H1 (cell line): ENCODE measurements at regions not wholly inside any gene's neighbourhood (a gene's known extent, or its start where the extent isn't known, plus 50 kb on each side); places are given as distances from the start of the nearest gene placed in this dataset.

ENCODE experiments used
- KDM1A ChIP-seq: fragments of 200-600, 300-600 bp; sonication (generic); IDR thresholded peaks from 2 replicates; pipeline ENCODE4 v1.7.1; 2016; ENCODE audit warnings: mild to moderate bottlenecking, low read length, borderline replicate concordance
- NRF1 ChIP-seq: IDR thresholded peaks from 2 replicates; pipeline ENCODE4 v1.6.1; 2011; ENCODE audit warnings: mild to moderate bottlenecking, low read depth, low read length, improper control_type of control experiment
- RBBP5 ChIP-seq: IDR thresholded peaks from 2 replicates; pipeline ENCODE4 v1.7.1; 2012; ENCODE audit warnings: low read depth, mild to moderate bottlenecking, inconsistent platforms, low read length, moderate library complexity, borderline replicate concordance
- TEAD4 ChIP-seq: IDR thresholded peaks from 2 replicates; pipeline ENCODE4 v1.6.1; 2012; ENCODE audit warnings: low read depth, low read length, inconsistent platforms, mixed read lengths
- TF ChIP-seq, protein P1 (sequence below), 3 experiments: IDR thresholded peaks; 1 replicate in 2 of 3; 2 replicates in 1 of 3; pipeline versions ENCODE4 v1.5.1 to v1.6.1; 2011; ENCODE audit warnings: low read length in 3 of 3, mild to moderate bottlenecking in 3 of 3, inconsistent platforms in 2 of 3, low read depth in 1 of 3, moderate library complexity in 1 of 3; ENCODE audit not compliant: insufficient read depth in 1 of 3; ENCODE audit errors: control extremely low read depth in 1 of 3

- TF ChIP-seq, protein P1, sequence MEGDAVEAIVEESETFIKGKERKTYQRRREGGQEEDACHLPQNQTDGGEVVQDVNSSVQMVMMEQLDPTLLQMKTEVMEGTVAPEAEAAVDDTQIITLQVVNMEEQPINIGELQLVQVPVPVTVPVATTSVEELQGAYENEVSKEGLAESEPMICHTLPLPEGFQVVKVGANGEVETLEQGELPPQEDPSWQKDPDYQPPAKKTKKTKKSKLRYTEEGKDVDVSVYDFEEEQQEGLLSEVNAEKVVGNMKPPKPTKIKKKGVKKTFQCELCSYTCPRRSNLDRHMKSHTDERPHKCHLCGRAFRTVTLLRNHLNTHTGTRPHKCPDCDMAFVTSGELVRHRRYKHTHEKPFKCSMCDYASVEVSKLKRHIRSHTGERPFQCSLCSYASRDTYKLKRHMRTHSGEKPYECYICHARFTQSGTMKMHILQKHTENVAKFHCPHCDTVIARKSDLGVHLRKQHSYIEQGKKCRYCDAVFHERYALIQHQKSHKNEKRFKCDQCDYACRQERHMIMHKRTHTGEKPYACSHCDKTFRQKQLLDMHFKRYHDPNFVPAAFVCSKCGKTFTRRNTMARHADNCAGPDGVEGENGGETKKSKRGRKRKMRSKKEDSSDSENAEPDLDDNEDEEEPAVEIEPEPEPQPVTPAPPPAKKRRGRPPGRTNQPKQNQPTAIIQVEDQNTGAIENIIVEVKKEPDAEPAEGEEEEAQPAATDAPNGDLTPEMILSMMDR (IDR thresholded peaks at IDR 0.05; ENCODE audit: control extremely low read depth in 1 of 3, insufficient read depth in 1 of 3, low read depth in 1 of 3, low read length in 3 of 3) = no peak
- TF ChIP-seq TEAD4 (no peak), NRF1 (no peak), KDM1A (no peak), RBBP5 (no peak)
Measured at GRCh38 chr21:20631633-20632032, 366.6 kb upstream of the NCAM2 start (continued).
